HG03103 (cell line): ENCODE measurements at regions not wholly inside any gene's neighbourhood (a gene's known extent, or its start where the extent isn't known, plus 50 kb on each side); places are given as distances from the start of the nearest gene placed in this dataset.
"Not testable (repeated sequence)": the region's sequence is repeated elsewhere in the genome, so short reads cannot be mapped to it uniquely, and the experiment has no call there.

Experiments used
- ATAC-seq: cut with Tn5 transposase; IDR thresholded peaks from one replicate; pipeline ENCODE4 v1.9.1; 2021; ENCODE audit warnings: low read depth; ENCODE audit not compliant: unreplicated experiment

DNA sequence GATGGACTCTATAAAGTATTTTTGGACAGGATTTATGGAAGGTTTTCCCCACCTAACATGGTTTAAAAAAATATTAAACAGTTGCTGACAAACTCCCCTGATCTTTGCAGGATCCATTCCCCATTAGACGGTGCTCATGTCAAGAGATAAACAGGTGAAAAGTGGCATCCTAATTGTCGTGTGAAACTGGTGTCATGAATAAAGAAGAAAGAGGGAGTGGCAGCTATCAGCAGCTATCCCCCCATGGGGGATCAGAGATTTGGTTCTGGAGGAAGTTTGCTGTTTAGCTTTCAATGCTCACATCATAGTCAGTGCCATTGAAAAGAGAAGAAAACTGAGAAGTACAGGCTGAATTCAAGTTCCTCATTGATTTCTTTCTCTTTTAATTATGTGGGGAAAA is 329.3 kb upstream of the BRINP1 start:
- no peak for ATAC-seq

DNA sequence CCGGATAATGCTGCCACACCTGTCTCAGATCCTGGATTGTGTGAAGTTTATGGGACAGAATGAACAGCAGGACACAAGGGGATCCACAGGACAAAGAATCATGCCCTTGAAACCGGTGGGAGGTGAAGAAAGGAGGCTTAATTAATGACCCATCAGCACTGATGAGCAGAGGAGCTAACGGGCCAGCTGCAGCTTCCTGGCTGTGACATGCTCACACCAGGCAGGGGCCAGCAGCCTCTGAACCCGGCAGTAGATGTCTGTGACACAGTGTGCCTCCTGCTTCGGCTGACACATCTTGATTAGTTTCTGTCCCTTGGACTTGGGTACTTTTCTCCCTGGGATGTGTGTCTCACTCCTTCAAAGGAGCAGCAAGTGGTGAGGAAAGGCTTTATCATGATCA is 328.8 kb upstream of the BRINP1 start:
- ATAC-seq, result no peak

GRCh38 chr9:119689879-119690278 is 320.6 kb upstream of the BRINP1 start:
- ATAC-seq, result no peak

- no peak for ATAC-seq
Observed at GRCh38 chr9:119688547-119688946, 319.3 kb upstream of the BRINP1 start.

GRCh38 chr9:119677811-119678505 is 308.7 kb upstream of the BRINP1 start:
- ATAC-seq, result no peak

DNA sequence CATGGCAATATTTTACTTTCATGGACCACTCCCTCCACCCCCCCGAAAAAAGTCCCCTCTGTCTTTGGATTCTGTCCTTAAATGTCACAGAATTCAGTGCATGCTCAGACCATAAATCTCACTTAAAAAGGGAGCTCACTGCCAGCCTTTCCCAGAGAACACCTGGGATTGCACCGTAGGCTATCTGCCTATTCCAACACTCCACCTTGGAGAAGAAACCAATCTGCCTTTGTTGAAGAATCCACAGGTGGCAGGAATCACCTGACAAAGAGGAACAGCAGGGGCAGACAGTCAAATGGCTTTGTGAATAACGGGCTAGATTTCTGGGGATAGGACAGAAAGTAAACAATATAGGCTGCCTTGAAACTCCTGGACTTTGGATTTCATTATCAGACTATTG is 306.7 kb upstream of the BRINP1 start:
- ATAC-seq, result no peak

GRCh38 chr9:119672763-119673162 is 303.5 kb upstream of the BRINP1 start:
- not testable (repeated sequence) for ATAC-seq

DNA sequence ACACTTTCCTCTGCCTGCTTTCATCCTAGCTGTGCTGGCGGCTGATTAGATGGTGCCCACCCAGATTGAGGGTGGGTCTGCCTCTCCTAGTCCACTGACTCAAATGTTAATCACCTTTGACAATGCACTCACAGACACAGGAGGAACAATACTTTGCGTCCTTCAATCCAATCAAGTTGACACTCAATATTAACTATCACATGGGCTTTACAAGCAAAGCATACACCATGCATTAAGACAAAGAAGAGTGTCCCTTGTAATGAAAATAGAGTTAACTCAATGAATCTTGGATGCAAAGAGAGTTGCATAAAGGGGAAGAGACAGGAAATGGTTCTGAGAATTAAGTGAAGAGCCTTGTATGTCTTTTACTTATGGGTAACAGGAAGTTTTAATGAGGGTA is 298.7 kb upstream of the BRINP1 start:
- no peak for ATAC-seq

- no peak for ATAC-seq
Observed at GRCh38 chr9:119667163-119667562, 297.9 kb upstream of the BRINP1 start.

DNA sequence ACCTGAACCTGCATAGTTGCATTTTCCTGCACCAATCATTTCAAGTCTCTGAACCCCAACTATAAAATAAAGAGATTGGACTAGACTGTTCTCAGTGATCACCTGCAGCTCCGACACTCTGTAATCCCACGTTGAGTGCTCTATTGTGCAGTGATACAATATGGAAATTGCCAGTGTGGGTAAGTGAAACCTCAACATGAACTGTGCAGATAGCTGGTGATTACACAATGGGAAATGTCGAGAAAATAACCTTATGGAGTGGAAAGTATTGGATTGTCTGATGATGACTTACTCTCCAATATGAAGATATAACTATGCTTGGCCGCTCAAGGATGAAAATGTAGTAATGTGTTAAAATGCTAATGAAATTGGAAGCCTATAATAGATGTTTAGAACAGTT is 293.1 kb upstream of the BRINP1 start:
- ATAC-seq, result no peak

DNA sequence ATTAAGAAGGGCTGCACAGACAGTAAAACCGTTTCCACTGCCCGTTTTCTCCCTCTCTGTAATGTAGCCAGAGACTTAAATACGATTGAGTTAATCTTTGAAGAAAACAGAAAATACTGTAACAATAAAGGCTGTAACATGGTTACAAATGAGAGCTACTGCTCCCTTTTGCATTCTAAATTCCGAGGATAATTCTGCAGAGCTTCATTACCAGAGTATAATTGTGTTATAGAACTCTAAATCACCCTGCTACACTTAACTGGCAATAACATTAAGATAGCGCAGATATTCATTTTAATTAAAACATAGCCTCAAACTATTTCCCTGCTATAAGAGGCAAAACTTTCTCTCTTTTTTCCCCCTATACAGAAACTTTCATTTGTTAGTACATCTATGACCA is 283.7 kb upstream of the BRINP1 start:
- ATAC-seq, result no peak

DNA sequence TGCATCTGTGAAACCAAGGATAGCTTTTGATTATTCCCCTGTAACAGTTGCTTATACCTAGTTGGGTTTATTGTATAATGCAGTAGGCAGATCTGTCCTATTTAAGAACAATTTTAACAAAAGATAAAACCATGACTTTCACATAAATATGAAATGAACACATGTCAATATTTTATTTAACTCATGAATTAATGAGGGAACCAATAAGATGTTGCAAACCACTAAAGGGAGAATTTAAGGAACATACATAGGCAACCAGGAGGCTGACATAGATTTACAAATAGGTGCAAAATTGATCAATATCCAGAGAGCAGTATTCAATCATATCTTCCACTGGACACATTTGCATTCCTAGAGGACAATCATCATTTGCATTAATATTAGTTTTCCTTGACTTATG is 280.0 kb upstream of the BRINP1 start:
- ATAC-seq, result no peak

GRCh38 chr9:119639287-119639955 is 270.2 kb upstream of the BRINP1 start:
- no peak for ATAC-seq

DNA sequence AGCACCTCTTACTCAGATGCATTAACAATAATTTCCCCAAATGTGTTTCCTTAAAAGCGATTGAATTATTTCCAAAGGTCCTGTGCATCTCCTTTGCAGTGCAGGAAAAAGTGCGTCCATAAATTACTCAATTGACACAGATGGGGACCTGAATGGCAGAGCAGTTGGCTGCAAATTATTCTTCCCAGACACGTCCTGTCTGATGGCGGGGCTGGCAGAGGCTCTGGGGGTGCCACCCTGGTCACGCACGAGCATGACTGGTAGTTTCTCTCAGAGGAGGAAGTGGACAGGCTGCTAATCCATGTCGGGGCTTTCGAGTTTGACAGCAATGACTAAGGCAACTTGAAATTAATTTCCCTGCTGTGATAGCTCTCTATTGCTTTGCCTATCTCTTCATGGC is 264.8 kb upstream of the BRINP1 start:
- no peak for ATAC-seq

DNA sequence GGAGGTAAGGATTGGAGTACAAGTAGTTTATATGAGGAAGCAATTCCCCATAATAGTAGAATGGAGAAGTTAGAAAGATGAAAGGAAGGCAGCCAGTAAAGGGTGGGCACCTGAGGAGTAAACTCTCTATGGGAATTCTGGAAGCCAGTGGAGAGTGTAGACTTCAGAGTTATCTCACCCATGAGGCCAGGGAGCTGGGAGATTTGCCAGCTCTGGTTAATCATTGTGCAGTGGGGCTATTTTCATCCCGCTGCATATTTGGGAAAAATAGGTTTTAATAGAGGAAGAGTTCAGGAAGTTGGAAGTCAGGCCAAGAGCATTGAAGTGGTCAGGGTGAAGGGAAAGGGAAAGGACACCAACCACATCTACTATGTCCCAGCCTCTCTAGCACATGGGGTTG is 242.3 kb upstream of the BRINP1 start:
- ATAC-seq, result no peak

DNA sequence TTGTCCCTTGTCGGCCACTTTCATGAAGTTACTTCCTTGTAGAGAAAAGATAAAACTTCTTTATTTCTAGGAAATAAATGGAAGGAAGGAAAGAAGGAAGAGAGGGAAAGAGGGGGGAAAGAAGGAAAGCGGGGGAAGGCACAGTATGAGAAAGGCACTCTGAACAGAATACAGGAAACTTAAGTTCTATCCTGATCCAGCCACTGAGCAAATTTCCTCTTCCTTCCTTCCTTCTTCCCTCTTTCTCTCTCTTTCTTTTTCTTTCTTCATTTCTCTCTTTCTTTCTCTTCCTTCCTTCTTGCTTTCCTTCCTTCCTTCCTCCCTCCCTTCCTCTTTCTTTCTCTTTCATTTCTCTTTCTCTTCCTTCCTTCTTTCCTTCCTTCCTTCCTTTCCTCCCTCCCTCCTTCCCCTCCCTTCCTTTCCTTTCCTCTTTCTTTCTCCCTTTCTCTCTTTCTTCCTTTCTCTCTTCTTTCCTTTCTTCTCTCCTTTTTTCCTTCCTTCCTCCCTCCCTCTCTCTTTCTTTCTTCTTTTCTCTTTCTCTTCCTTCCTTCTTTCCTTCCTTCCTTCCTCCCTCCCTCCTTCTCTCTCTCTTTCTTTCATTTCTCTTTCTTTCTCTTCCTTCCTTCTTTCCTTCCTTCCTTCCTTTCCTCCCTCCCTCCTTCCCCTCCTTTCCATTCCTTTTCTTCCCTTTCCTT is 240.2 kb upstream of the BRINP1 start:
- no peak for ATAC-seq

GRCh38 chr9:119601632-119602031 is 232.4 kb upstream of the BRINP1 start:
- ATAC-seq, result no peak

DNA sequence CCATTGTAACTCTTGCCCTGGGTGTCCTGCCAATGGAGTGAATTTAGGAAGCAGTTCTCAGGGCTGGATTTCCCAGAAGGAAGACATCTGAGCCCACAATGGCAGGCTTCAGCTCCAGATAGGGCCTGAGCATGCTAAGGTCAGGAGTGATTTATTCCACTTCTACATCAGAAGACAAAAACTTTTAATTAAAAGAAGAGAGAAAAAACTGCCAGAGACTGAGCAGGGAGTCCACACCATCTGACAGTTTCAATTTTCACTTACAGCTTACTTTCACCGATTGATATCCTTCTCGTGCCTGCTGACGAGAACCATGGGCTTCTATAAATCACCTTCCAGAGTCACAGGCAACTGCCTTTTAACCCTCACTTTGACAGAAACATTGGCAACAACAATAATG is 228.3 kb upstream of the BRINP1 start:
- no peak for ATAC-seq

- no peak for ATAC-seq
Observed at GRCh38 chr9:119596703-119597102, 227.5 kb upstream of the BRINP1 start.

DNA sequence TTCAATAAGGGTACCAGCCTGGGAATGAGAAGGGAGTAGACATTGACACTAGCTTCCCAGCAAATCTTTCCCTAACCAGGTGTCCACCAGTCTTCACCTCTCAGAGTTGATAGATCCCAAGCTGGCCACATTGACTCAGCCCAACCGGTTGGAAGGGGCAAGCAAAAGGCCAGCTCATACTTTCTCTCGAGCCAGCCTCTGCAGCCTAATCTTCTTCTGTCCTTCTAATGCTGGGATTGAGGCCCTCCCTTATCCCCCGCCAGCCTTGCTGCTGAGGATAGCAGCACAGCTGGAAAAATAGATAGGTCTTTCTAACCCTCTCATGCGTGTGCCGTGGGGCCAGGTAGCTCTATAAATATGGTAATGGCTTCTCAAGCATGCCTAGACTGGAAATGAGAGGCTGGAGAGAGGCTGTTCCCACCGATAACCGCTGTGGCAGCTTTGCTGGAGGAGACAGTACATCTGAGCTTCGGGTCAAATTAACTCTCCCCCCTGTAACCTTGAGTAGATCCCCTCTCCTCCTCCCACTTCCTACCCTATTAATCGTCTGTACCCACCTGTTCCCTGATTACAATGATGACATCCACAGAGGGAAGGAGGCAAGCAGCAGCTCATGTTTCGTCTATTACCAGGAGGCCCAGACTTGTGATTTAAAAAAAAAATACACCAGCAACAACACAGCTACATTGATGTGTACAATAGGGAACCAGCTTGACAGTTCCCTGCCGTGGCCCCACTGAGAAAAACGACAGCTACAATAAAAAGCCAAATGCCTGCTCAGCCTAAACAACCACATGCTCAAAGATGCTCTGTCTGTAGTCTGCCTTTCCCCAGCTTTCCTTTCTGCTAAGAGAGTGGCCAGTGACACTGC is 219.9 kb upstream of the BRINP1 start:
- ATAC-seq, result no peak

GRCh38 chr9:119577881-119578280 is 208.6 kb upstream of the BRINP1 start:
- no peak for ATAC-seq
